Neural cell (in vitro differentiated cells): ENCODE measurements at regions not wholly inside any gene's neighbourhood (a gene's known extent, or its start where the extent isn't known, plus 50 kb on each side); places are given as distances from the start of the nearest gene placed in this dataset.

Source experiments
- H2AFZ ChIP-seq: fragments of 200-600, 300-800 bp; sonication (generic), shearing (Covaris generic); 2 replicates; pipeline ENCODE4 v1.6.0; 2014; ENCODE audit warnings: low read depth, mild to moderate bottlenecking, antibody characterized with exemption, low read length, moderate library complexity
- H3F3A ChIP-seq: fragments of 200-600 bp; shearing (Covaris generic); 2 replicates; pipeline ENCODE4 v1.6.1; 2016; ENCODE audit warnings: mild to moderate bottlenecking, moderate library complexity, mixed read lengths, antibody characterized with exemption, low read length; ENCODE audit not compliant: insufficient read depth, poor library complexity, severe bottlenecking
- H3K27ac ChIP-seq: fragments of 200-600, 300-800 bp; sonication (generic), shearing (Covaris generic); 2 replicates; pipeline ENCODE4 v1.5.1; 2014; ENCODE audit warnings: mild to moderate bottlenecking, low read length, moderate library complexity
- H3K27me3 ChIP-seq: fragments of 300-800, 200-600 bp; sonication (generic), shearing (Covaris generic); 2 replicates; pipeline ENCODE4 v1.6.0; 2014; ENCODE audit warnings: mild to moderate bottlenecking, low read depth, low read length, moderate library complexity; ENCODE audit not compliant: insufficient read depth
- H3K36me3 ChIP-seq: fragments of 300-800, 200-600 bp; sonication (generic), shearing (Covaris generic); 2 replicates; pipeline ENCODE4 v1.5.1; 2014; ENCODE audit warnings: mild to moderate bottlenecking, antibody characterized with exemption, low read length, moderate library complexity; ENCODE audit not compliant: insufficient read depth
- H3K4me2 ChIP-seq: fragments of 300-800, 200-600 bp; sonication (generic), shearing (Covaris generic); 2 replicates; pipeline ENCODE4 v1.6.0; 2014; ENCODE audit warnings: mild to moderate bottlenecking, low read length
- H3K4me3 ChIP-seq: fragments of 300-800, 200-600 bp; sonication (generic), shearing (Covaris generic); 2 replicates; pipeline ENCODE4 v1.5.1; 2014; ENCODE audit warnings: mild to moderate bottlenecking, low read length, moderate library complexity
- H3K79me2 ChIP-seq: fragments of 200-600 bp; shearing (Covaris generic); replicated peaks from 2 replicates; pipeline ENCODE4 v1.6.0; 2014; ENCODE audit warnings: mild to moderate bottlenecking, low read length, moderate library complexity; ENCODE audit not compliant: insufficient read depth
- H3K9ac ChIP-seq: fragments of 300-800, 200-600 bp; sonication (generic), shearing (Covaris generic); 2 replicates; pipeline ENCODE4 v1.6.1; 2016; ENCODE audit warnings: mild to moderate bottlenecking, low read length, mixed read lengths
- H3K9me2 ChIP-seq: fragments of 200-600 bp; shearing (Covaris generic); 2 replicates; pipeline ENCODE4 v1.6.1; 2016; ENCODE audit warnings: mild to moderate bottlenecking, low read length, mixed read lengths; ENCODE audit not compliant: insufficient read depth
- H3K9me3 ChIP-seq: fragments of 200-600, 300-800 bp; sonication (generic), shearing (Covaris generic); 2 replicates; pipeline ENCODE4 v1.6.1; 2016; ENCODE audit warnings: mild to moderate bottlenecking, mixed run types, low read length, moderate library complexity, mixed read lengths
- H4K20me1 ChIP-seq: fragments of 200-600 bp; shearing (Covaris generic); 2 replicates; pipeline ENCODE4 v1.6.1; 2016; ENCODE audit warnings: mild to moderate bottlenecking, mixed run types; ENCODE audit not compliant: insufficient read depth
- EP300 ChIP-seq: fragments of 450-650 bp; conservative IDR thresholded peaks from 2 replicates; pipeline ENCODE4 v1.6.1; 2014; ENCODE audit warnings: antibody characterized with exemption, mild to moderate bottlenecking, moderate library complexity; ENCODE audit not compliant: poor library complexity, severe bottlenecking
- EZH2 ChIP-seq: fragments of 200-600, 300-800 bp; shearing (Covaris generic), sonication (generic); IDR thresholded peaks from 2 replicates; pipeline ENCODE4 v1.6.1; 2014; ENCODE audit warnings: antibody characterized with exemption, low read length, borderline replicate concordance, mild to moderate bottlenecking; ENCODE audit not compliant: insufficient read depth, poor library complexity, severe bottlenecking
- MXI1 ChIP-seq: fragments of 450-650 bp; conservative IDR thresholded peaks from 2 replicates; pipeline ENCODE4 v1.6.1; 2014; ENCODE audit warnings: antibody characterized with exemption, mild to moderate bottlenecking; ENCODE audit not compliant: poor library complexity, severe bottlenecking
- POLR2AphosphoS5 ChIP-seq: IDR thresholded peaks from 2 replicates; pipeline ENCODE4 v1.6.1; 2012
- RAD21 ChIP-seq: fragments of 450-650 bp; conservative IDR thresholded peaks from 2 replicates; pipeline ENCODE4 v1.6.1; 2014; ENCODE audit warnings: antibody characterized with exemption, mild to moderate bottlenecking, moderate library complexity
- REST ChIP-seq: IDR thresholded peaks from 2 replicates; pipeline ENCODE4 v1.6.1; 2012; ENCODE audit warnings: borderline replicate concordance
- TAF1 ChIP-seq: IDR thresholded peaks from 2 replicates; pipeline ENCODE4 v1.6.1; 2012; ENCODE audit warnings: low read depth
- TF ChIP-seq, protein P1 (sequence below): fragments of 450-650 bp; IDR thresholded peaks from 2 replicates; pipeline ENCODE4 v1.5.1; 2014; ENCODE audit warnings: antibody characterized with exemption, mild to moderate bottlenecking, moderate library complexity; ENCODE audit not compliant: poor library complexity, severe bottlenecking

- Histone ChIP-seq H3F3A (no peaks in the 10 kb centered on the region), H4K20me1 (no peaks in the 10 kb centered on the region), H3K9me2 (no peaks in the 10 kb centered on the region), H3K4me2 (no peak overlapping the region), H3K36me3 (no peaks in the 10 kb centered on the region), H3K9ac (no peak overlapping the region), H2AFZ (no peak overlapping the region), H3K4me3 (no peak overlapping the region), H3K27me3 (no peaks in the 10 kb centered on the region), H3K79me2 (no peaks in the 10 kb centered on the region), H3K9me3 (no peaks in the 10 kb centered on the region), H3K27ac (no peak overlapping the region)
- TF ChIP-seq RAD21 = no peak
- TF ChIP-seq MXI1 = no peak
- TF ChIP-seq REST = no peak
- TF ChIP-seq POLR2AphosphoS5 = no peak
- TF ChIP-seq TAF1 = no peak
- TF ChIP-seq, protein P1, sequence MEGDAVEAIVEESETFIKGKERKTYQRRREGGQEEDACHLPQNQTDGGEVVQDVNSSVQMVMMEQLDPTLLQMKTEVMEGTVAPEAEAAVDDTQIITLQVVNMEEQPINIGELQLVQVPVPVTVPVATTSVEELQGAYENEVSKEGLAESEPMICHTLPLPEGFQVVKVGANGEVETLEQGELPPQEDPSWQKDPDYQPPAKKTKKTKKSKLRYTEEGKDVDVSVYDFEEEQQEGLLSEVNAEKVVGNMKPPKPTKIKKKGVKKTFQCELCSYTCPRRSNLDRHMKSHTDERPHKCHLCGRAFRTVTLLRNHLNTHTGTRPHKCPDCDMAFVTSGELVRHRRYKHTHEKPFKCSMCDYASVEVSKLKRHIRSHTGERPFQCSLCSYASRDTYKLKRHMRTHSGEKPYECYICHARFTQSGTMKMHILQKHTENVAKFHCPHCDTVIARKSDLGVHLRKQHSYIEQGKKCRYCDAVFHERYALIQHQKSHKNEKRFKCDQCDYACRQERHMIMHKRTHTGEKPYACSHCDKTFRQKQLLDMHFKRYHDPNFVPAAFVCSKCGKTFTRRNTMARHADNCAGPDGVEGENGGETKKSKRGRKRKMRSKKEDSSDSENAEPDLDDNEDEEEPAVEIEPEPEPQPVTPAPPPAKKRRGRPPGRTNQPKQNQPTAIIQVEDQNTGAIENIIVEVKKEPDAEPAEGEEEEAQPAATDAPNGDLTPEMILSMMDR = no peak
- no peak for TF ChIP-seq EP300
Measured at GRCh38 chr4:11178433-11178832, 250.3 kb downstream of the HS3ST1 start.

GRCh38 chr4:11175374-11175773 lies 253.3 kb downstream of the HS3ST1 start:
- no peak overlapping the region for H2AFZ ChIP-seq
- no peaks in the 10 kb centered on the region for H3K27me3 ChIP-seq
- H3K36me3 ChIP-seq = no peaks in the 10 kb centered on the region
- TF ChIP-seq EZH2 (no peak), EP300 (peak; percentile 96), REST (peak; percentile 49), POLR2AphosphoS5 (peak; percentile 93)
- H3F3A ChIP-seq = no peaks in the 10 kb centered on the region
- no peak overlapping the region for H3K4me3 ChIP-seq
- H3K4me2 ChIP-seq = peak overlapping the region; percentile 23
- H3K79me2 ChIP-seq = no peaks in the 10 kb centered on the region
- no peaks in the 10 kb centered on the region for H4K20me1 ChIP-seq
- H3K27ac ChIP-seq = no peak overlapping the region
- H3K9me2 ChIP-seq = no peaks in the 10 kb centered on the region
- no peaks in the 10 kb centered on the region for H3K9me3 ChIP-seq
- H3K9ac ChIP-seq = no peak overlapping the region
